Superior temporal gyrus (tissue), 1 donor: ENCODE measurements at regions not wholly inside any gene's neighbourhood (a gene's known extent, or its start where the extent isn't known, plus 50 kb on each side); places are given as distances from the start of the nearest gene placed in this dataset.
"Not testable (repeated sequence)": the region's sequence is repeated elsewhere in the genome, so short reads cannot be mapped to it uniquely, and the experiment has no call there.

Source experiments
- DNase-seq: peaks from one replicate; pipeline ENCODE4 v3.0.0-alpha.2; 2016; ENCODE audit errors: extremely low spot score

DNA sequence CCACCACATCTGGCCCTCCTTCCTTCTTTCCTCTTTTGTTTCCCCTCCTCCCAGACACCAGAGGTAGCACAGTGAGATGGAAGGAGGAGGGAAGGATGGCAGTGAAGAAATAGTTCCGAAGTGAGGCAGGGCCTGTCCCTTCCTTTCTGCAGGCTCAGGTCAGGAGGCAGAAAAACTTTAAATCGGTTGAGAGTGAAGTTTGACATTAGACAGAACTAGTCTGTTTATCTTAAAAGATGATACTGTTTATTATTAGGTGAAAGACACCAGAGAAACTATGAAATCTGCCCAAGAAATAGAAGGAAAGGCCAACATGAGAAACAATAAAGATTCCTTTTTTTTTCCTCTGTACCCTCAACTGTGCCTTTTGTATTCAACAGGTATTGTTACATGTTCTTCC, 670.3 kb downstream of the UTRN start:
- no peak for DNase-seq

DNA sequence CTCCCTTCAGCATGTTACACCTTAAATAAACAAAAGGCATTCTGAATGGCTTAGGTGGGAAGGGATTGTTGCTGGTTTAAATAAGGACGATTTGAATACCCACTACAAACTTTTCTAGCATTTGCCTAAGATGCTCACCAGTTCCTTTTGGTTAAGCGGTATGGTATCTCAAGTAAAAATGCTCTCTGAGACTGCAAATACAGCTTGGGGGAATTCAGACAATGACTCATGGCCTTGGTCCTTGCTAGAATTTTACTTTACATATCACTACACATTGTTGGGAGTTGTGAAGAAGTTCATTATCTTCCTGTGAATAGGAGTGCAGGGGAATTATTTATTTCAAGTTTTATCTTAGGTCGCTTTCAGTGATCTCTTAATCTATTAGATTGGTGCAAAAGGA, 670.7 kb downstream of the UTRN start:
- no peak for DNase-seq

DNA sequence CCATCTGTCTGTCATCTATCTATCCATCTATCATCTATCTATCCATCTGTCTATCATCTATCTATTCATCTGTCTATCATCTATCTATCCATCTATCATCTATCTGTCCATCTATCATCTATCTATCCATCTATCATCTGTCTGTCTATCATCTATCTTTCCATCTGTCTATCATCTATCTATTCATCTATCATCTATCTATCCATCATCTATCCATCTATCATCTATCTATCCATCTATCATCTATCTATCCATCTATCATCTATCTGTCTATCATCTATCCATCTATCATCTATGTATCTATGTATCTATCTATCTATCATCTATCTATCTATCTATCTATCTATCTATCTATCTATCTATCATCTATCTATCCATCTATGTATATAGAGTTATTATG, 671.6 kb downstream of the UTRN start:
- DNase-seq = not testable (repeated sequence)

DNA sequence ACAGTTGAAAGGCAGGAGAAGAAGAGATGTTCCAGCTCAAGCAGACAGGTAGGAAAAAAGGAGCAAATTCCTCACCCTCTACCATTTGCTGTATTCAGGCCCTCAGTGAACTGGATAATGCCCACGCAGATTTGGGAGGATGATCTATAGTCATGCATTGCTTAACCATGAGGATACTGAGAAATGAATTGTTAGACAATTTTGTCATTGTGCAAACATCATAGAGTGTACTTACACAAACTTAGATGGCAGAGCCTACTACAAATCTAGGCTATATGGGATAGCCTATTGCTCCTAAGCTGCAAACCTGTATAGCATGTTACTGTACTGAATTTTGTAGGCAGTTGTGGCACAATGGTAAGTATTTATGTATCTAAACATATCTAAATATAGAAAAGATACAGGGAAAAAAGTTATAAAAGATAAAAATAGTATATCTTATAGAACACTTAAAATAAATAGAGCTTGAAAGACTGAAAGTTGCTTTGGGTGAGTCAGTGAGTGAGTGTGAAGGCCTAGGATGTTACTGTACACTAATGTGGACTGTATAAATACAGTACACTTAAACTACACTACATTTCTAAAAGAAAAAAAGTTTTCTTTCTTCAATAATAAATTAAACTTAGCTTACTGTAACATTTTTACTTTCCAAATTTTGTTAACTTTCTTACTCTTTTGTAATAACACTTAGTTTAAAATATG, 672.3 kb downstream of the UTRN start:
- no peak for DNase-seq

DNA sequence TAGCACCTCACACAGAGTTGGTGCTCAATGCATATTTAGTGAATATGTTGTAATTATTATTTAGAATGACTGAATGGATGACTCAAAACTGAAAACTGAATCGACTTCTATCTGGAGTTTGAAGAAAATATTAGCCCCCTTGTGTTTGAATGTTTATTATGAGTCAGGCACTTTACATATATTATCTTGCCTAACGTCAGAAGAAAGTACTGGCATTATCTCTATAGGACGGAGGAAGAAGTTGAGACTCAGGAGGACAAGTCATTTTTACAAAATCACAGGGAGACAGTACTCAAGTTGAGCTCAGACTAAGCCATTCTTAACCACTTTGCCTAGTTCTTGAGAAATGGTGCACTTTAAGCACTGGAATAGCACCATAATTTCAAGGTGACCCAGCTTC, 684.0 kb downstream of the UTRN start:
- no peak for DNase-seq

DNA sequence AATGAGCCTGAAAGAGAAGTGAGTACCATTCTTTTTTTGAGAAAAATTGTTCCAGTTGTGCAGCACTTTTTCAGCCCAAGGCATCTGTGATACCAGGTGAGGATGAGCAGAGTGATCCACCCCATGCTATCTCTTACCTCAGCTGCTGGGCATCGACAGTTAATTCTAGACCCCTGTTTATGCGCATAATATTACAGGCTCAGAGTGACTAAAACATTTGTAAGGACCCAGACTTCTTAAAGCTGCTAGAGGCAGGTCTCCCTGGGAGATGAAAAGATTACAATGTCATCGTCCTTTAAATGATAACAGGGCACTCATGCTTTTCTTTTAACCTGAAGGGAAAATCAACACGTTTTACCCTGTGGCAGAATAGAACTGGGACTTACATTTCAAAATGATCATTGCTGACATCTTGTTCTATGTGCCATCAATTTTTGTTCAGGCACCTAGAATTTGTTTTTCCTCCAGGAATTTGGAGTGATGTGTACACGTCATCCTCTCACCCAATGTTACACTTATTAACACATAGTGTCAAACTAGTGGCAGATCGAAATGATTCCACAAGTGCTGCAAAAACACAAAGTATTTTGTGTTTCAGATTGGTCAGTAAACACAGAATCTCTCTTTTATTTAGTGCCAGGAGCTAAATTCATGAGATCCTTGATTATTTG, 684.6 kb downstream of the UTRN start:
- DNase-seq = no peak

DNA sequence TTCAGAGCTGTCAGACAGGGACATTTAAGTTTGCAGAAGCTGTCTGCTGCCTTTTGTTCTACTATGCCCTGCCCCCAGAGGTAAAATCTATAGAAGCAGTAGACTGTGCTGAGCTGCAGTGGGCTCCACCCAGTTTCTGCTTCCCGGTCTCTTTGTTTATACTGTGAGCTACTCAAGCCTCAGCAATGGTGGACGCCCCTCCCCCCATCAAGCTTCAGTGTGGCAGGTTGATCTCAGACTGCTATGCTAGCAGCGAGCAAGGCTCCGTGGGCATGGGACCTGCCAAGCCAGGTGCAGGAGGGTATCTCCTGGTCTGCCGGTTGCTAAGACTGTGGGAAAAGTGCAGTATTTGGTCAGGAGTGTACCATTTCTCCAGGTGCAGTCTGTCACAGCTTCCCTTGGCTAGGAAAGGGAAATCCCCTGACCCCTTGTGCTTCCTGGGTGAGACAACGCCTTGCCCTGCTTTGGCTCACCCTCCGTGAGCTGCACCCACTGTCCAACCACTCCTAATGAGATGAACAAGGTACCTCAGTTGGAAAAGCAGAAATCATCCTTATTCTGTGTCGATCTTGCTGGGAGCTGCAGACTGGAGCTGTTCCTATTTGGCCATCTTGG, 692.2 kb downstream of the UTRN start:
- DNase-seq = not testable (repeated sequence)

DNA sequence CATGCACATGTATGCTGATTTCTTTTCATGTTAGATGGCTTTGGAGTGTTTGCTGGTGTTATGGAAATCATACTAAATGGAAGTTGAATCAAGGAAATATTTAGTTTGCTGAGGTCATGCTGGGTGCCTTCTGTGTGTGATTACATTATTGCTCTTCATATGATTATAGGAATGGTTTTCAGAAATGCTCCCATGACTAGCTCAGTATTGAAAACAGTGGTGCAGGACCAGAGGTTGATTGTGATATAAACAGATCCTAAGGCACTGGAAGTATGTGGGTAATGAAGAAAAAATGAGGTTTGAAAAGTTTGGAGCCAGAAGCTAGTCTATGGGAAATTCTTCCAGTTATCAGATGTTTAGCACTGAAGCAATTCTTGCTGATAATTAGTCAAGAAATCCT, 693.1 kb downstream of the UTRN start:
- no peak for DNase-seq

DNA sequence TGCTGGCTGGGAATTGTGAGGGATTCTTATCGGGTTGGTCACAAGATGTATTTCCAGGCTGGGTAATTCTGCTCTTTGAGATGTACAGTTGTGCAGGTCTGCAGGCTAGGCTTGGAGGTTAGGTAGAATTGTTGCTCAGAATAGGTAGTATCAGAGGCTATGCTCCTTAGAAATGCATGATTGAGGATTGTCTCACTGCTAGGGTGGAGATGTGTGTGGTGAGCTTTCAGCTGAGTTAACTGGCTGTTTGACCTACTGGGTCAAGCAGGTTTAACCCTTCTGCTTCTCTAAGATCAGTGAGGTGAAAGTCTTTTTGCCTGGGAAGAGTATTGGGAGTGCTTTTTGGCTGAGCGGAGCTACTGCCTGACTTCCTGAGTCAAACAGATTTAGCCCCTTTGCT, 701.1 kb downstream of the UTRN start:
- DNase-seq = no peak

DNA sequence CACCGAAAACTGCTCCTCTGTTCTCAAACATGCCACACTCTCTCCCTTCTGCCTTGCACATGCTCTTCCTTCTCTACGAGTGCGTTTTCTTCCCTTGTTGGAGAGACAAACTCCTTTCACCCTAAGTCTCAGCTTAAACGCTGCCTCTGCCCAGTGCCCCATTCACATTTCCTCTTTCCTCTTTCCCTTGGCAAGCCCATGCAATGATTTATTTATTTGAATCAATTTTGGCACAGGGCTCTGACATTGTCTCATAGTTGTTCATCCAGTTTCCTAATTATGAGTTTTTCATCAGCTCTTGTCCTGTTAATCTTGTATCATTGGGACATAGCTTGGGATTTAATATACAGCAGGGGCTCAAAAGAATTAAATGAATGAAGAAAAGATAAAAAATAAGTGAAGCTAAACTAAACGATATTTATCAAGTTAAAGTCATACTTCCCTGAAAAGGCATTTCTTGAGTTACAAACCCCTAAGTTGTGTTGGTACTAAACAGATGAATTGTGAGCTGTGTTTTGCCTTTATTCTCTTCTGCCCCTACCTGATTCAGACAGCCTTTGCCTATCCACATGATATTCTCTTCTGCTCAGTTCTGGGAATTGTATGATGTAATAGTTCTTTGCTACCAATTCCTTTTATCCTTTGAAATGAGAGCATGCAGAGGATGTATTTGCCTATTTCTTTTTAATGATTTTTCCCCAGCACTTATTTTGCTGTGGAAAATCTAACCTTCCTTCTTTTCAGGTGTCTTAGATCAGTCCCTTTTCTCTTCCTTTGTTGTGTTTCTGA, 704.4 kb downstream of the UTRN start:
- no peak for DNase-seq

DNA sequence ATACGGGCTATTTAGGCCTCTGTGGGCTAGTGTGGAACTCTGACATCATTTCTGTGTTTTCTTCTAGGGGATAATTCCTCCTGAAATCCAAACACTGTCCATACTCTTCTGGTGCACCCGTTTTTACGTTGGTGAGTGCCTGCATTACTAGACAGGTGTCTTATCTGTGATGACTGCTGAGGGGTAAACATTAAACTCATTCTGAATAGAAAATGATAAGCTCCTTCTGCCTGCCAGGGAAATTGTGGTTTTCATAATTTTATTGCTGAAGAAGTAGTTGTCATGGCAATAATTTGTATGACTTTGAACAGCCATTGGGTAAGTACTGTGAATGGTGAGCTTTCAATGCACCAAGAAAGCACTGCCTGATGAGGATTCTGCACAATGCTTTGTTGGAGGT, 705.6 kb downstream of the UTRN start:
- DNase-seq = no peak

DNA sequence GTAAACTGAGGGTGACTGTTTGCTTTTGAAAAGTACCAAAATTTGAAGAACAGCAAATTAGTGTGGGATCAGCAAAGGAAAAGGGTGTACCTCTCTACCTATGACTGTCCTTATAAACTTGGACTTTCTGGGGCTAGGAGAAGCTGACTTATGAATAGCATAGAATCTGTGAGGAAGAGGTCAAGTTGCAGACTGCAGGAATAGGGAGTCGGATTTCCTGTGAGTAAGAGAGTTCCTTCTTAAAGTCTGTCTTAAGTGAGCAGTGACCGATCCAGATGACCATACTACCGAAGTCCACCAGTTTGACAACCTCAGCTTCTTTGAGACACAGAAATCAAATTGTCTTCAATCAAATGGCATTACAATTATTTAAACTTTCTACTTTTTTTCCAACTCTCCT, 708.7 kb downstream of the UTRN start:
- no peak for DNase-seq

DNA sequence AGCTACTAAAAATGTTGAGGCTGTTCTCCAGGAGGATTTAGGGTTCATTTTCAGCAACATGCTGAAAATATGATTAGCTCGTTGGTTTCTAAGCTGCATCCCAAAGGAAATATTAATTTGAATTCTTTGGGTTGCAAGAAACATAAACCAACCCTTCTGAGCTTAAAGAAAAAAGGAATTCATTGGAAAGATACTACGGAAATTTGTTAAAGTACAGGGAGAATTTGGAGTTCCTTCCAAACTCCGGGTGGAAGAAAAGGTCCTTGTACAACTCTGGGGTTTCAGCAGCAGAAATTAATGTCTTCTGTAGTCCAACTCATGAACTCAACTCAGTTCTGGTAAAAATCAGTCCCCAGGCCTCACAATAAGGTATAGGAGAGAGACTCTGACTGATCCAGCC, 712.9 kb downstream of the UTRN start:
- no peak for DNase-seq

DNA sequence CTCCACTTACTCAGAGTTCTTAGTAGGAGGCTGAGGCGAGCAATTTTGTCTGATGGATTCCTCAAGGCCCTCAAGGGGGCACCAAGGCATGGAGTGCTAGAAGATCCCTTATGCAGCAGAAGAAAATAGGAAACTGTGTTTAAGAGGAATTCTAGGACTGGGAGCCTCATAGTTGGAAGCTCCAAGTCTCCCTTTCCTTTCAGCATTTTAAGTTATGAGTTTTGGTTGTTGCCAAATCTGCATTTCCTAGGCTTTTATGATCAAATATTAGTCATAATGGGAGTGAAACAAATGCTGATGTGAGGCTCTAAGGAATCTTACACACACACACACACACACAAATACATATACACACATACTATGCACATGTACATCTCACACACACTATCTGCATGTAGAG, 714.0 kb downstream of the UTRN start:
- DNase-seq = no peak

DNA sequence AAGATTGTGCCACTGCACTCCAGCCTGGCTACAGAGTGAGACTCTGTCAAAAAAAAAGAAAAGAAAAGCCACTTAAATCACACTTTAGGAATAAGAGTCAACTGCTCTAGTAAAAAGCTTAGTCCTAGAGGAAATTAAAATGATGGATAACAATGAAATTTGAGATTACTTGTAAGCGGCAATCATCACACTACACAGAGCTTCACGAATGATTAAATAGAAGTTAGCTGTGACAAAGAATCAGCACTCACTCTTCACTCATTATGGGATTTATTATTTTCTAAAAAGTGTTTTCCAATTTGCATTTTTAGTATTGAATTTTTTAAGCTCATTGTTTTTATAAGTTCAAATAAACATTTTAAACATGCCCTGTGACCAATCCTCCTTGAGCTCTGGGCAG, 718.0 kb downstream of the UTRN start:
- DNase-seq = no peak

DNA sequence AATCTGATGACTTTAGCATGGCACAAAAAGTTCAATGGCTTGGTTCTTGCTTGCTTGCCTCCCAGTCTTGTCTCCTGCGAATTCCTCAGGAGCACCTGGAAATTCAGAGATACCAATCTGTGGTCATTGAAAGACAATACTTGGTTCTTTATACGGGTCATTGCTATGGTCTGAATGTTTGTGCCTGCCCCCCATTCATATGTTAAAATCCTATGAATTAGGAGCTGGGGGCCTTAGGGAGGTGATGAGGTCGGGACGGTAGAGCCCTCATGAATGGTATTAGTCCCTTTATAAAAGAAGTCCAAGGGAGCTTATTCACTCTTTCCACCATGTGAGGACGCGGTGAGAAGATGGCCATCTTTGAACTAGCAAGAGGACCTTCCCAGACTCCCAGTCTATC, 721.8 kb downstream of the UTRN start:
- no peak for DNase-seq

DNA sequence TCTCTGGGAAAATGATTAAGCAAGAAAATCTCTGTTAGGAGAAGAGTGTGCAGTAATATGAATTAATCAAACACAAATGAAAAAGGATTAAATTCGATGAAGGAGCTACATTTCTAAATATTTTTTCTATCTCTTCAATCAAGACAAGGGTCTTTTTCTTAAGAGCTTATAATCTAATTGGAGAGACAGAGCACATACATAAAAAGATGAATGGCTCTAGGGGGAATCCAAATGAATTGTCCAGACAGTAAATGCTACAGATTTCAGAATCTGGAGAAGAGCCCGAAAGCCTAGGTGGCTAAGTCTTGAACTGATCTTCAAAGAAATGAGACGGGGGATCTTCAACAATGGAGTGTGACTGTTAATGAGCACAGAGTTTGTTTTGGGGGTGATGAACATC, 723.6 kb downstream of the UTRN start:
- DNase-seq = no peak

DNA sequence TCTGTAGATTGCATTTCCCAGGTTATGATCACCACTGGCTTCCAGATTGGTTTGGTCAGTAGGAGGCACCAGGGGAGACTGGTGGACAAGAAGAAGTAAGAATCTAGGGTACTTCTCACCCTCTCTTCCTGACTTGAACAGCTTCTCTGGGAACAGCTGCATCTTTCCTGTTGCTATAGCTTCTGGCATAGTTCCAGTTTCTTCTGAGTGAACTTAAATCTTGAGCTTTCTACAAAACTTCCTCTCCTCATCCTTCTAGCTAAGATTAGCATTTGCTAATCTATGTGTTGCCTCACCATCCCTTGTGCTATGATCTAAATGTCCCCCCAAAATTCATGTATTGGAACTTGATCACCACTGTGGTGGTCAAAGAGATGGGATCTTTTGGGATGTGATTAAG, 724.6 kb downstream of the UTRN start:
- DNase-seq = no peak

DNA sequence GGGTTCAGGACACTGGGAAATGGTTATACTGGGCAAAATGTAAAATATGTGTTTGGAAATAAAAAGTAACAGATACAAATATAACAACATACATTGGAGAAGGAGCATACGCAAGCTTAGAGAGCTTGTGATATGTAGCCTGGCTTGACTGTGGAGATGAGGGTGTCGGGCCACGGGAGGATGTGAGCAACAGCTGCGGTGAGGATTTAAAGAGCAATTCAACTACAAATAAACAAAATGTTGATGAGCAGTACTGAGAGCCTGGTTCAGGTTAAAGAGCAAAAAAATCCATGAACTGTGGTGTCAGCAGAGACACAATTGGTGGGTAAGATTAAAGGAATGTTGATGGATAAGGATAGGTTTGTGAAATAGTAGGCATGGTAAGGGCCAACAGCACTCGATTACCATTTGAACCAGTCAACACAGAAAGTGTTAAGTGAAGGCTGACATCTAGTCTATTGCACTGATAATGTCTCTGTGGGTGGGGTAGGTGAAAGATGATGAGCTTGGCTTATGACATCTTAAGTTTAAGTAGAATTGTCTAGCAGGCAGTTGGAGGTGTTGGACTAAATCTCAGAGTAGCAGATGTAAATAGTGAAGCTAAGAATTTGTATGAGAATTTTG, 723.2 kb downstream of the EPM2A start:
- DNase-seq = no peak

DNA sequence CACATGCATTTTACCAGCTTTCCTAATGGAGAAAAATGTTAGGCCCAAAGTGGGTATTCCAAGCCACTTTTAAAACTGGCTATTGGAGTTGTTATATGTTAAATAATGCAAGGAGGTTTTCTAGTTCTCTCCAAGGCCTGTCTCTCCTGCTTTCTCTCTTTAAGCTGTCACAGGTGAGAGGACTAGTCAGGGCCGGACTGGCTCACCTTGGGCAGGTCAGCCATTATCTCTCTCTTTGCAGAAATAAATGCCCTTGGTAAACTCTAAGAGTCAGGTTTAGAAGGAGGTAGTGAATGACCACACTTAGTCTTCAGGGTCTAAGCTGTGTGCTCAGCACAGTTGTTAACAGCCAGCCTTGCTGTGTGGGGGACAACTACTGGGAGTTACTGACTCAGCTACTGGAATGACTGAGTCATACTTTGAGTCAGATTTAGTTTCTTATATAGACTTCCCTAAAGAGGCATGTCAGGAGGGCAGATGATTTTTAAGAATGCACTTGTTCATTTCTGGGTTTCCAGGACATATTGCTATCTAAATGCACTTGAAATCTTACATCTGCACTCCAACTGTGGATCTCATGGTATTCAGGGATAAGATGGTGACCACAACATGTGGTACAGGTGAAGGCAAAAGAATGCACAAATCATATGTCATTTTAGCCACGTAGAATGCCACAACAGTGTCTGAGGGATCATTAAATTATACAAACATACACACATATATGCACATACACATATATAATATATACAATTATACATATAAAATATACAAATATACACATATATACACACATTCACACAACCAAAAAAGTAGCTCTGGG, 719.4 kb downstream of the EPM2A start:
- DNase-seq = no peak

DNA sequence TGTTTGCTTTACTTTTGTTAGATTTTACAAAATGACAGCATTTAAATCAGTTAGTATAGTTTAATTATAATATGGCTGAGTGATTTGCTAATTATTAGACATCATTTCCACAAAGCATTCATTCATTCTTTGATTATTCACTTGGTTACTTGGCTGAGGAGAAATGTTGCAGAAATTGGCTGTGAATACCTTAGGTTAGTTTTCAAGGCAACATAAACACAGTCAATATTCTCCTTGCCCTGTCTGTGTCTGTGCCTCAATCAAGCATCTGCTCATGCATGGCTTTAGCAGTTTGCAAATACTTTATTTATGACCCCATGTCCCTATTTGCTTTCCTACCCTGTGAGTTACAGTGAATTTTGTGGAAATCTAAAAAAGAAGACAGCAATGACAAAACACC, 718.3 kb downstream of the EPM2A start:
- no peak for DNase-seq
